ENCODE measurements at regions not wholly inside any gene's neighbourhood (a gene's known extent, or its start where the extent isn't known, plus 50 kb on each side); places are given as distances from the start of the nearest gene placed in this dataset.

DNA sequence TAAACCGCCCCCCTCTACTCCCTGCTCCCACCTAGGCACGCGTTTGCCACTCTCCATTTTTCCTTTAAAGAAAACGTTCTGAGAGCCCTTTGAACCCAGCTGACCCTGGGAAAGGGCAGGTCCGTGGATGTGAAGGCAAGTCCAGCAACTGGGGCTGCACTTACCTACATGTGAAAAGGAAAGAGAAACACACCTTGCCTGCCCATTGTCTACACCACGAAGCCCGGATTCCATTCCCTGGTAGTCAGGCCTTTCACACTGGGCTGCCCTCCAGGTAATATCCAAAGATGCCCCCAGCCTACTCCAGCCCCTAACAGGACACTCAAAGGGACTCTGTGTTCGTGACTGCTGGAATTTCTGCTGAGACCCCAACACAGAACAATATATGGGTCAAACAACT, 94.4 kb downstream of the CD83 start:
- no peaks in the 10 kb centered on the region; the same call in 1 of the 2 replicates for H3K36me3 ChIP-seq (ENCODE audit: insufficient read depth, low read length)
- H3K79me2 ChIP-seq (ENCODE audit: insufficient read depth, low read depth, low read length), result no peaks in the 10 kb centered on the region
- no peak for DNase-seq (ENCODE audit: low spot score)
- H3K9me2 ChIP-seq (ENCODE audit: insufficient read depth, low read length), result no peaks in the 10 kb centered on the region
- intact Hi-C loops (cut with micrococcal nuclease; ENCODE audit: unreplicated experiment), result loop anchor here (5.0 to 10.0 kb wide), 3 partner anchors 170 to 500 kb away; no protein-coding TSS in a partner anchor
- H2AFZ ChIP-seq (ENCODE audit: low read length), result no peak overlapping the region
- BruUV-seq (replicated peaks), result no TSS peak
- no peak overlapping the region for H3K4me3 ChIP-seq (ENCODE audit: low read depth, low read length, poor library complexity, severe bottlenecking)
- peaks cover 28% of the 10 kb centered on the region for H3K4me1 ChIP-seq (ENCODE audit: insufficient read depth, low read length, poor library complexity, severe bottlenecking)
- ChIA-PET CTCF (ENCODE audit: unreplicated experiment) (no interaction called here), POLR2A (interaction anchor here (1.1 to 2.0 kb wide), 2 partner anchors 25 to 64 kb away, joined by 5 to 10 read pairs; no protein-coding TSS in a partner anchor)
- H3K4me2 ChIP-seq (ENCODE audit: low read length), result peak overlapping the region; percentile 81; the same call in 1 of the 2 replicates
- H3K27ac ChIP-seq (ENCODE audit: low read depth, low read length, poor library complexity, severe bottlenecking), result no peak overlapping the region
- H4K20me1 ChIP-seq (ENCODE audit: insufficient read depth, low read length), result no peaks in the 10 kb centered on the region
- no peak for TF ChIP-seq EZH2phosphoT487 (IDR thresholded peaks at IDR 0.05; ENCODE audit: borderline replicate concordance, low read depth, low read length)
- TF ChIP-seq, protein P1, sequence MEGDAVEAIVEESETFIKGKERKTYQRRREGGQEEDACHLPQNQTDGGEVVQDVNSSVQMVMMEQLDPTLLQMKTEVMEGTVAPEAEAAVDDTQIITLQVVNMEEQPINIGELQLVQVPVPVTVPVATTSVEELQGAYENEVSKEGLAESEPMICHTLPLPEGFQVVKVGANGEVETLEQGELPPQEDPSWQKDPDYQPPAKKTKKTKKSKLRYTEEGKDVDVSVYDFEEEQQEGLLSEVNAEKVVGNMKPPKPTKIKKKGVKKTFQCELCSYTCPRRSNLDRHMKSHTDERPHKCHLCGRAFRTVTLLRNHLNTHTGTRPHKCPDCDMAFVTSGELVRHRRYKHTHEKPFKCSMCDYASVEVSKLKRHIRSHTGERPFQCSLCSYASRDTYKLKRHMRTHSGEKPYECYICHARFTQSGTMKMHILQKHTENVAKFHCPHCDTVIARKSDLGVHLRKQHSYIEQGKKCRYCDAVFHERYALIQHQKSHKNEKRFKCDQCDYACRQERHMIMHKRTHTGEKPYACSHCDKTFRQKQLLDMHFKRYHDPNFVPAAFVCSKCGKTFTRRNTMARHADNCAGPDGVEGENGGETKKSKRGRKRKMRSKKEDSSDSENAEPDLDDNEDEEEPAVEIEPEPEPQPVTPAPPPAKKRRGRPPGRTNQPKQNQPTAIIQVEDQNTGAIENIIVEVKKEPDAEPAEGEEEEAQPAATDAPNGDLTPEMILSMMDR (conservative IDR thresholded peaks at IDR 0.05; ENCODE audit: low read length), result no peak
- no peaks in the 10 kb centered on the region; the same call in 1 of the 2 replicates for H3K9me3 ChIP-seq (ENCODE audit: low read length)

DNA sequence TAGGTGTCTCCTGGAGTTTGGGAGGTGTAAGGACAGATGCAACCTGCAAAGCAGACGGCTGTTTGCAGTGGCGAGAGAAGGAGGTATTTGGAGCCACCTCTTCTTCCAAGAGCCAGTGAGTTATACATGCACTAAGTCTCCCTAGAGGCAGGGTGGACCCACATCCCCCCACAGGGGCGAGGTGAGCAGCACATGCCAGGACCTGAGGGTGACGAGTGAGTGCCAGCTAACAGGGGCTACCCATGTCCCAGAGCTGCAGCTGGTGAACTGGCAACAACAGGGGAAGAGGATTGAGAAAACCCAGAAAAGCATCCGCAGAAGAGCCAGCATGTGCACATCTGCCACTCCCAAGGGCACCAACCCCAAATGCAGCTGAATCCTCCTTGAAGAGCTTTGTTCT, 95.1 kb downstream of the CD83 start:
- no peaks in the 10 kb centered on the region for H4K20me1 ChIP-seq (ENCODE audit: insufficient read depth, low read length)
- TF ChIP-seq EZH2phosphoT487 (IDR thresholded peaks at IDR 0.05; ENCODE audit: borderline replicate concordance, low read depth, low read length), result no peak
- TF ChIP-seq, protein P1 (conservative IDR thresholded peaks at IDR 0.05; ENCODE audit: low read length), result no peak
- intact Hi-C loops (cut with micrococcal nuclease; ENCODE audit: unreplicated experiment), result loop anchor here (5.0 to 10.0 kb wide), 3 partner anchors 170 to 500 kb away; no protein-coding TSS in a partner anchor
- no peak overlapping the region for H2AFZ ChIP-seq (ENCODE audit: low read length)
- no peaks in the 10 kb centered on the region for H3K79me2 ChIP-seq (ENCODE audit: insufficient read depth, low read depth, low read length)
- H3K9me2 ChIP-seq (ENCODE audit: insufficient read depth, low read length), result no peaks in the 10 kb centered on the region
- CTCF ChIA-PET (ENCODE audit: unreplicated experiment), result interaction anchor here (0.5 kb wide), 1 partner anchor 81 kb away, joined by 3 read pairs; no protein-coding TSS in a partner anchor
- POLR2A ChIA-PET, result interaction anchor here (0.7 to 2.0 kb wide), 3 partner anchors 25 to 498 kb away, joined by 3 to 10 read pairs (median 3); no protein-coding TSS in a partner anchor
- no TSS peak for BruUV-seq (replicated peaks)
- no peaks in the 10 kb centered on the region; the same call in 1 of the 2 replicates for H3K9me3 ChIP-seq (ENCODE audit: low read length)
- no peak overlapping the region for H3K27ac ChIP-seq (ENCODE audit: low read depth, low read length, poor library complexity, severe bottlenecking)
- H3K4me2 ChIP-seq (ENCODE audit: low read length), result no peak overlapping the region
- H3K4me1 ChIP-seq (ENCODE audit: insufficient read depth, low read length, poor library complexity, severe bottlenecking), result peaks cover 28% of the 10 kb centered on the region
- DNase-seq (ENCODE audit: low spot score), result no peak
- no peaks in the 10 kb centered on the region; the same call in 1 of the 2 replicates for H3K36me3 ChIP-seq (ENCODE audit: insufficient read depth, low read length)
- no peak overlapping the region for H3K4me3 ChIP-seq (ENCODE audit: low read depth, low read length, poor library complexity, severe bottlenecking)
